ENCODE measurements at regions not wholly inside any gene's neighbourhood (a gene's known extent, or its start where the extent isn't known, plus 50 kb on each side); places are given as distances from the start of the nearest gene placed in this dataset.
"Not testable (repeated sequence)": the region's sequence is repeated elsewhere in the genome, so short reads cannot be mapped to it uniquely, and the experiment has no call there.

DNA sequence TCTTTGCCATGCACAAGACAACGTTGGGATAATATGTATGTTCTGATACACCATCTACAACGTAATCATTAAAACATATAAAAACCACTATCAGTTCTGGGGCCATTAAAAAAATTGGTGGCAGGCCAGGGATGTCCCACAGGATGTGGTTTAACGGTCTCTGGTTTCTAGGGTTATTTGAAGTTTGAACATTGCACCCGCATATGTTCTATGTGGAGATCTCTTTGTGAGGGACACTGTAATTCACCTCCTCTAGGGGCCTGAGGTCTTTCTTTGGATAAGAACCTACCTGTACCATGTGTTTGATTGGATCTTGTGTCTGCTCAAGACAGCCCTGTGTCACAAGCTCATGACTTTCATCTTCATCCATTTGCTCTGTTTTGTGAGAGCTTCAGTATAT lies 73.2 kb downstream of the GGTLC2 start:
- no peak for DNase-seq

DNA sequence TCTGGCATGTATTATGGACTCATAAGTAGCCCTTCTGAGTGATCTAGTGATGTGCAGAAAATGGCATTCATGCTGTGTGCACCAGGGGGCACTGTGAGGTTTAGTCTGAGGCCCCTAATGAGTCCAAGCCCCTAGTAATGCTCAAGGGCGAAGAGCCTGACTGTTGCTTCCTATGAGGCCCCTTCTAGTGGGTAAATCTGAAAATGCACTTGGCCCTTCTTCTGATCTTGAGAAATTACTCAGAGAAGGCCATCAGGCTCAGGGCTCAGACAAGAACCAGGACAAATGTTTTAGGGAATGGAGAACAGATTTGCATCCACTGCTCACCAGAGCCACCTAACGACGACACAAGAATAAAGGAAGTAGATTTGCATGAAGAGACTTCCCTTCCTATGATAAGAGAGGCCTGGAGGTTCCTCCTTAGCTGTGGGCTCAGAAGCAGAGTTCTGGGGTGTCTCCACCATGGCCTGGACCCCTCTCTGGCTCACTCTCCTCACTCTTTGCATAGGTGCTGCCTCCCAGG lies 75.8 kb downstream of the GGTLC2 start:
- DNase-seq: no peak

DNA sequence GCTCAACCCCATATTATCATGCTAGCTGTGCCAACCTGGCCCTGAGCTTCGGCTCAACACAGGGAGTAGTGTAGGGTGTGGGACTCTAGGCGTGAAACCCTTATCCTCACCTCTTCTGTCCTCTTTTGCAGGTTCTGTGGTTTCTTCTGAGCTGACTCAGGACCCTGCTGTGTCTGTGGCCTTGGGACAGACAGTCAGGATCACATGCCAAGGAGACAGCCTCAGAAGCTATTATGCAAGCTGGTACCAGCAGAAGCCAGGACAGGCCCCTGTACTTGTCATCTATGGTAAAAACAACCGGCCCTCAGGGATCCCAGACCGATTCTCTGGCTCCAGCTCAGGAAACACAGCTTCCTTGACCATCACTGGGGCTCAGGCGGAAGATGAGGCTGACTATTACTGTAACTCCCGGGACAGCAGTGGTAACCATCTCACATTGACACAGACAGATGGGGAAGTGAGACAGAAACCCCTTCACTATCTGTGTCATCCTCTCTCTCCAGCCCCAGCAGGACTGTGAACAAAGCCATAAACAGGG lies 76.4 kb downstream of the GGTLC2 start:
- DNase-seq: no peak

DNA sequence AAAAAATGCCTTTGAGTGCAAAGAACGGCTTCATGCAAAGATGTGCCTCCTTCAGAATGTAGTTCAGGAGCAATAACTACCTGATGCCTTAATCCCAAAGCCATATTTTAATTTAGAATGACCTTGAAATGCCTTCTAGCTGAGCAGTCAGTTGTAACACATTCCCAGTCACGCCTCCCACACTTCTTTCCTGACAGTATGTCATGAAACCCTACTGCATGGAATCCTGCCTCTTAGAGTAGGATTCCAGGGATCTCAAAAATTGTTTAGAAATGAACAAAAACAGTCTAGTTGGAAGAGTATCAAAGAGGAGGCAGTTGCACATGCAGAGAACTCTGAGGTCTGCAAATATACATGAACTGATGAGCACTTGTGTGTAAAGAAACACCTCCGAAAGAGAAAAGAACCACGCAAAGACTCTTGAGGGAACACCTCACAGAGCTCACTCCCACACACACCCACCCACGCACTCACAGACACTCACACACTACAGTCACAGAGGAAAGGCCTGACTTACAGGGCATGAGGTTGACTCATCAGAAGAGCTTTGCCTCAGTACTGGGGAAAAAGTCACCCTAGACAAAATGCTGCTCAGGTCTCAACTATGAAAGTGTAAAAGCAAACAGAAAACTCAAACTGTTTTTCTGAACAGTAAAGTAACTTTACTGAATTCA lies 77.4 kb downstream of the GGTLC2 start:
- DNase-seq: no peak

DNA sequence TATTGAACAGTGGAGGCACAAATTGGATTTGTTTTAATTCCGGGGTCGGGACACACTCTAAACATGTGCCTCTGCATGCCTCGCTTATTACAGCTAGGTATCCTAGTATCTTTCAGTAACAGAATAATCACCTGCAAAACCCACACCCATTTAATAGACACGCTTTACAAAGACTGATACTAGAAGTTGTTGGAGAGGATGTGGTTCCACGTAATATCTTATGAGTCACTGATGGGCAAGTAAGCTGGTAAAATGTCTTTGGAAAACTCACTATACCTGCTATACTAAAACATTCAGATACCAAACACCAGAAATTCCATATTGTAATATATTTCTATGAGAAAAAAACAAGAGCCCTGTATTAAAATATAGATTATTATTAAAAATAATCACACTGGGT lies 84.0 kb downstream of the GGTLC2 start:
- no peak for DNase-seq

DNA sequence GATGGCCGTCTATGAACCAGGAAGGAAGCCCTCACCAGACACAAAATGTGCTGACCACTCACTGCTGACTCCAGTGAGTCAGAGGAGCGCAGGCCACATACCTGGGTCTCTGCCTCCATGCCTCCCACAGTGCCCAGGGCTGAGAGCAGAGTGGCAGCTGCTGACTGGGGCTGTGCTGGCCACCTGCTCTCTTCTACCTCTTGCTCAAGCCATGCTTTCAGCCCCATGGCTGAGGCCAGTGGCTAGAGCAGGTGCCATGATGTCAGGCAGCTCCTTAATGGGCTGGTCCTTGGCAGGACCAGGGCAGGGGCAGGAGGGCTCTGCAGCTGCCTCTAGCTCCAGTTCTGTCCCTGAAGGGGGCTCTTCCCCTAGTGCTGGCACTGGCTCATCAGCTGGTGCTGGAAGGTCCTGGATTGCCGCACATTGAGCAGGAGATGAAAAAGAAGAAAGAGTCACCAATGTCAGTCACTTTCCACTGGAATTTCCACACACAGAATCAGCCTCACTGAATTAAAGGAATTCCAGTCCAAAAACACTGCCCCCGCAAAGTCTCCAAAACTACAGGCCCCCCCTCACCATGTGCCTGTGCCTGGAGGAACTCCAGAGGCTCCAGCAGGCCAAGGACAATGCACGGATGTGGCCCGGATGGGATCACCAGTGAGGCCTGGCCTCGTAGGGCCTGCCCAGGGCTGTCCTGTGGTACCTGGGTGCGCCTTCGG lies 86.4 kb downstream of the GGTLC2 start:
- DNase-seq: no peak

GRCh38 chr22:22731374-22731676 lies 86.9 kb downstream of the GGTLC2 start:
- DNase-seq: no peak

DNA sequence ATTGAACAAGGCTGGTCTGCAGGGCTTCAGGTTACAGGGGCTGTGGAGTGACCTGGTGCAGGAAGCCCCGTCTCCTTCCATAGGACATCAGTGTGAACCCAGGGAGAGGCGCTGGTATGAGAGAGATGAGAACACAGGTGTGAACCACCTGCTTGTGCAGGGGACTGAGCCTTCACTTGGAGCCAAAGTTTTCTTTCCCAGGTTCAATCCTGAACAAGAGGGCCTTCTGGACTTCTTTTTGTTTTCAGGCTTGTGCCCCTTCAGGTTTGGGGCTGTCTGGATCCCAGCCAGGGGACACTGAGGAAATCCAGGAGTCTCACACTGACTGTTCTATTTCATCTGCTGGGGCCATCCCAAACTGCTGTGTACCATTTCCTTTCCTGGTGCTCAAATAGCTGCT lies 88.6 kb downstream of the GGTLC2 start:
- DNase-seq: not testable (repeated sequence)

DNA sequence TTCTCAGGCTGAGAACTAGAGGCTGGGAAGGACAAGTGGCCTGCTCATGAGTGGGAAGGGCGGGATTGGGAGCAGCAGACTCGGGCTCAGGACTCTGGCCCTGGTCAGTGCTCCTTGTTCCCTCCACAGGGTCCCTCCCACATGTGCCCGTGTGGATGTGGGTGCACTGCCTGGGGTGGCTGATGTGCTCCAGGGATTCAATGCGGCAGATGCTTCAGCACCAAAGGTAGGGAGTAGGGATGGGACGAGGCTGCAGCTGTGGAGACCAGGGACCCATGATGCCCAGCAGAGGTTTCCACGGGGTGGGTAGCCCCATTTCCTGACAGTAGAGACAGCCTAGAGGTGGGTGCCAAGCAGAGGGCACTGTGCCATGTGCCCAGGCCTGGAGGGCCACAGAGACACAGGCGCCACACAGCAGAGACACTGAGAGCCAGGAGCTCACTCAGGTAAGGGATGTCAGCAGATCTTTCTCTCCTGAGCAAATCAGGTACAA lies 89.5 kb downstream of the GGTLC2 start:
- no peak for DNase-seq

- not testable (repeated sequence) for DNase-seq
Measured at GRCh38 chr22:22734395-22735272, 90.2 kb downstream of the GGTLC2 start.

DNA sequence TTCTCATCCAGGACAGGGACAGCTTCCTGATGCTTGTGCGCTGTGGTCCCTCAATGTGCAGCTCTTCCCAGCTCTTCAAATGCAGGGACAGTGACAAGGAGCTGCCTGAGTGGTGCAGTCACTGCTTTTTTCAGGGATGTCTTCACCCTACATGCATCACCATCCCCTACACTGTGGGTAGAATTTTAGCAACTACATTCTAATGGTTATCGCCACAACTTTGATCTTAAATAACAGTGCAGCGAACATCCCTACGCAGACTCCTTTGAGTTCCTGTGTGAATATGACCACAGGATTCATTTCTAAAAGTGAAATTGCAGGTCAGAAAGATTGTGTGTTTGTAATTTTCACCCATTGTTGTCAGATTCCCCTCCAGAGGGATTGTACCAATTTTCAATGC lies 90.9 kb downstream of the GGTLC2 start:
- not testable (repeated sequence) for DNase-seq

GRCh38 chr22:22735695-22736611 lies 91.5 kb downstream of the GGTLC2 start:
- no peak for DNase-seq

GRCh38 chr22:22737590-22737989 lies 93.2 kb downstream of the GGTLC2 start:
- DNase-seq: no peak

- DNase-seq: no peak
Measured at GRCh38 chr22:22738959-22739585, 94.7 kb downstream of the GGTLC2 start.

DNA sequence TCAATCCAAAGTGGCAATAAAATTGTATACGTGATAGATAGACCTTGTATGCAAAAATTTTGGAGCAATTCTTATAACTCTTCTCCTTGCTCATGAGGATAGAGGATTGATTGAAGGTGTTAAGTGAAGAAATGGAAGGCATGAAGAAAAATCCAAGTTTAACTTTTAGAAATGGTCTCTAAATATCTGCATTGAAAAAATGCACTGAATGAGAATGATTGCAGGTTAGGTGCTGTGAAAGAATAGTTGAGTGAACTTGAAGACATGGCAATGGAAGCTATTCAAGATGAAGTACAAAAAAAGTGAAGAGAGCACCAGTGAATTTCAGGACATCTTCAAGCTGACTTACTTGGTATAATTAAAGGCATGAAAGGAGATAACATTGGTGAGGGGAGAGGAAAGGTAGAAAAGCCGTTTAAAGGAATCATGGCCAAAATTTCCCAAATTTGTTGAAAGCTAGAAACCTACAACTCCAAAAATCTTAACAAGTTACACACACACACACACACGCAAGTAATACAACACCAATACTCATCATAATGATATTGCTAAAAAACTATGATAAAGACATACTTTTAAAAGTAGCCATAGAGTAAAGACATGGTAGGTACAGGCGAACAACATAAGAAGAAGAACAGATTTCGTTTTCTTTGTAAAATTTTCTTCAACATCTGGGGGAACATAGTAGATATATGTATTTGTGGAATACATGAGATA lies 96.3 kb downstream of the GGTLC2 start:
- no peak for DNase-seq

DNA sequence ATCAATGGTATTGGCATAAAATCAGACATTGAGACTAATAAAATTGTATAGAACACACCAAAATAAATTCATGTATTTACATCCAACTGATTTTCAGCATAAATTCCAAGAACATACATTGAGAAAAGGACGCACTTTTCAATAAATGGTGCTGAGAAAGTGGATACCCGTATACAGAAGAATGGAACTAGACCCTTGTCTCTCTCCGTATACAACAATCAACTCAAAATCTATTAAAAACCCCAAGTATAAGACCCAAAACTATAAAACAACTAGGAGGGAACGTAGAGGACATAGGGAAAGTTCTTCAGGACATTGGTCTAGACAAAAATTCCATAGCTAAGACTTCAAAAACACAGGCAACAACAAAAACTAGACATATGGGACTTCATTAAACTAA lies 97.4 kb downstream of the GGTLC2 start:
- DNase-seq: no peak

- no peak for DNase-seq
Measured at GRCh38 chr22:22742641-22743040, 98.2 kb downstream of the GGTLC2 start.

DNA sequence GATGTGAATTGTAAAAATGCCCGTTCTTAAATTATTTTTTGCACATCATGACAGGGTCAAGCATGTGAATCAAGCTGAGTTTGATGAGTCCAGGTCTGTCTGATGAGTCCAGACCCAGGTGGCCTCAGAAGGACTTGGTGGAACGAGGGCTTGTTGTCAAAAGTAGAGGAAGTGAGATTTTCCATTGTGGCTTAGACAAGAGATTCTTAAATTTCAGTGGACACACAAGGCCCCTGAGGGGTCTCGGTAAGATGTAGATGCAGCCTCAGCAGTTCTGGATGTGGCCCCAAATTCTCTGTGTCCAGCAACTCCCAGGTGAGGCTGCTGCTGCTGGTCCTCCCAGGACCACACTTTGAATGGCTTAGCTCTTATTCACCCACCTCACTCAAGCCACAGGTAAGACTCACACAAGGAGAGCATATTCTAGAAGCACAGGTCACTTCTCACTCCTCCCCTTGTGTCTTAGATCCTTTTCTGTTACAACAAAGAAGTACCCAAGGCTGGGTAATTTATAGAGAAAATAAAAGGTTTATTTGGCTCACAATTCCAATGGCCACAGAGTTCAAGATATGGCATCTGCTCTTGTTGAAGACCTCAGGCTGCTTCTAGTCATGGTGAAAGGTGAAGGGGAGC lies 98.8 kb downstream of the GGTLC2 start:
- DNase-seq: no peak

GRCh38 chr22:22744412-22745224 lies 100.2 kb downstream of the GGTLC2 start:
- DNase-seq: no peak
